HuH-7 (cell line): ENCODE measurements at regions not wholly inside any gene's neighbourhood (a gene's known extent, or its start where the extent isn't known, plus 50 kb on each side); places are given as distances from the start of the nearest gene placed in this dataset.
A peak's percentile ranks its signal among the peaks of the same experiment; 100 is the strongest.
"Not testable (repeated sequence)": the region's sequence is repeated elsewhere in the genome, so short reads cannot be mapped to it uniquely, and the experiment has no call there.

Source experiments
- DNase-seq: peaks from one replicate; pipeline ENCODE4 v3.0.0; 2011; ENCODE audit warnings: low spot score

DNA sequence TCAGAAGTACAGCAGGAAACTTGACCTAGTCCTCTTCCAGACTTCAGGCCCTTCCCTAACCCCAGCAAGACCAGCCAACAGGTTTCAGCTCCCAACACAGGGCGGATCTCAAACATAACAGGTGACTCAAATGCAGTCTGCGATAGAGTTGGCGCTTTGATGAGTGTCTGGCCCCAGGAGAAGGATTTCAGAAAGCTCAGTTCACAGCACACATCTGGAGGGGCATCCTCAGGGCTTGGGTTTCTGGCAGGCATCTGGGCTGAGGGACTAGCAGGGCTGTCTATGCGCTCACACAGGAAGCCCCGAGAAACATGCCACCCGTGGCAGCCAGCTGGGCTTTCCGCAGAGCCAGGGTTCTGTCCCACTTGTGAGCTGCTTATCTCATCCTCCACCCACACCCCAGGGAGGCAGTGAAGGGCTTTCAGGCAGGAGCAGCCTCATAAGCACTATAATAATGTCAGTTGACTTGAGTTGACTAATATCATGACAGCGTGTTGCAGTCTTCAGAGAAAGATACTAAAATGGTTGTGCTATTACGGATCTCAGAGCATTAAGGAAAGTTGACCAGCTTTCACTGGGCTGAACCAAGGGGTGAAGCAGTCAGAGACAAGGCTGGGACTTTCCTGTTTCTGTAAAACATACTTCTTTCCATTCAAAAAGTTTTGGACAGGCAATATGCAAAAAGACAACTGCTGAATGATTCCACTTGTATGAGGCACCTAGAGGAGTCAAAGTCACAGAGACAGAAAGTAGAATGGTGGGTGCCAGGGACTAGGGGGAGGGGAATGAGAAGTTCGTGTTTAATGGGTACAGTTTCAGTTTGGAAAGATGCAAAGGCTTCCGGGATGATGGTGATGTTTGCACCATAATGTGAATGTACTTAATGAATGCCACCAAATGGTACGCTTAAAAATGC lies 233.0 kb upstream of the IRF2BP2 start:
- no peak for DNase-seq

DNA sequence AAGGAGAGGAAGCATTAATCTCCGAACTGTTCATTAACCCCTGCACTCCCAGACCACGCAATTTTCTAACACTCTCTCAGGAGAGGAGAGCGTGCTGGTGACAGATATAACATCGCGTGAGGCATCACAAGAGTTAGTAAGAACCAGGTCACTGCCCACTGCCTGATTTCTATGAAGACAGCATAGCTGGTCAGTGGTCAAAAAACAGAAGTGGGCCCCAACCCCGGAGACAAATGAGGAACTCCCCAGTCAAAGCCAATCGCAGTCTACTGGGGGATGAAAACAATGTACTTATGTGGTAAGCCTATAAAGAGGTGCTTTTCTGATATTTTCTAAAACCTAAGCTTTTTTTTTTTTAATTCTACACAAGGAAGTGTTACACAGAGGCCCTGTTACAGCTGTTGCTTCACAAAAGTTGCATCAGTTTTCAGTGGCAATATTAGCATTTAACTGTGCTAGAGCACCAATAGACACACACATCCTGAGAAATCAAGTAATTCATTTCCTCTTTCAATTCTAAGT lies 231.8 kb upstream of the IRF2BP2 start:
- DNase-seq: no peak

DNA sequence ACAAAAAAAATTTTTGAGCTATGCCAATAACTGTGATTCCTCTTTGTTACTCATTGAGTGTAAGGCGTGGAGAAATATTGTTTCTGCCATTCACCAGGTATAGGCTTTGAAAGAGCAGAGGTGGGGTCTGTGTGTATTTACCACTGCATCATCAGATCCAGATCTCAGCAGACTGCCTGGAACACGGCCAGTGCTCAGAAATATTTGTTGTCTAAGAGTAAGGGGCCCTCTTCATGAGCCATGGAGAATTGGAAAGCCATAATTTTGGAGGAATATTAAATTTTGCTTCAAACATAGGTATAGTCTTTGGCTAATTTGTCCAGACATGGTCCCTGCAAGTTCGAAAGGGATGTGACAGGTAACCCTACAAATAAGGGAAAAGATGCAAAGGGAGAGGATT lies 231.3 kb upstream of the IRF2BP2 start:
- DNase-seq: no peak

DNA sequence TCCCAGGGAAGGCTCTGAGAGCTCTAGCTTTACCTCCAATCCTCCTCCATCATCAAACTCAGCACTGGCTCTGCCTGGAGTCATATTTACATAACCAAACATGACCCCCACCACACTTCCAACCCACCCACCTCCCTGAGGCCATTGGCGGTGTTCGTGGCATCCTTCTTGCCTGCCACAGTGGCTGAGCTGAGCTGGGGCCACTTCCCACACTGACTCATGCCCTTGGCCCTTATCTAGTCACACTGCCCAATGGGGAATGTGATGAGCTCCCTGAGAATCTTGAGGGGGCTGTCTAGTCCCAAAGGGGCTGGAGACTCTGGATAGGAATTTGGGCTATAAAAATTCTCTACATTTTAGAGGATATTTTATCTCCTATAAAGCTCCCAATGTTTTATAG lies 230.9 kb upstream of the IRF2BP2 start:
- no peak for DNase-seq

DNA sequence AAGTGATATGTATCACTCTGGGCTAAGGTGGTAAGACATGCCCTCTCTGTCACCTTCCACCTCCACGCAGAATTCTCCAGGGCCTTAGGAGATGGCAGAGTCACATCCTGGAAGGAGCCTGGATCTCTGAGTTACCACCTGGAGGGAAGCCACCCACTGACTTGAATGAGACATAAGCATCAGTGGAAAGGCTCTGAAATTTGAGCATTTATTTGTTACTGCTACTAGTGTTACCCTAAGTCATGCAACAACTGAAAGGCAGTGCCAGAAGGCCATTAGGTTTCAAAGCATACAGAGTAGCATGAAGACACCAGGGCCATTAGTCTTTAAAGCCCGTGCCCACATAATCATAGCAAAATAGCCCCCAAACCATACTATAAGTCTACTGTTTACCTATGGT lies 230.3 kb upstream of the IRF2BP2 start:
- no peak for DNase-seq

DNA sequence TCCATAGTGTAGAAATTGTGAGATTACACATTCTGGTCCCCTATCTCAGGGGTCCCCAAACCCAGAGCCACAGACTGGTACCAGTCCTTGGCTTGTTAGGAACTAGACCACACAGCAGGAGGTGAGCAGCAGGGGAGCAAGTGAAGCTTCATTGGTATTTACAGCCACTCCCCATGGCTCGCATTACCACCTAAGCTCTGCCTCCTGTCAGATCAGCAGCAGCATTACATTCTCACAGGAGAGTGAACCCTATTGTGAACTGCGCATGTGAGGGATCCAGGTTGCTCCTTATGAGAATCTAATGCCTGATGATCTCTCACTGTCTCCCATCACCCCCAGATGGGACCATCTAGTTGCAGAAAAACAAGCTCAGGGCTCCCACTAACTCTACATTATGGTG lies 229.7 kb upstream of the IRF2BP2 start:
- DNase-seq: no peak

DNA sequence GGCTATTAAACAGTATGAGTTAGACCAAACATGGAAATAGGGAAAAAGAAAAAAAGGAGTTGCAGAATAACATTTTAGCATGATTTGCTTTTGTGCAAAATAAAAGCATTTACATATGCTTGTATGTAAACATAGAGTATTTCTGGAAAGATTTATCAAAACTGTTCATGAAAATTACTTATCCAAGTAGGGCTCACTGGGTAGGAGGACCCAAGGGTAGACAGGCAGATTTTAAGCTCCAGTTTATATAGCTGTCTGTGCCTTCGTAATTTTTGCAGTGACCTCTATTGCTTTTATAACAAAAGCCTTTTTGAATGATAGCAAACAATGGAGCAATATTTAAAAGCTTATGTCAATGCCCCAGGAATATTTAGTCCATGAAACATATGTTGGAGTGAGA lies 228.8 kb upstream of the IRF2BP2 start:
- DNase-seq: no peak

DNA sequence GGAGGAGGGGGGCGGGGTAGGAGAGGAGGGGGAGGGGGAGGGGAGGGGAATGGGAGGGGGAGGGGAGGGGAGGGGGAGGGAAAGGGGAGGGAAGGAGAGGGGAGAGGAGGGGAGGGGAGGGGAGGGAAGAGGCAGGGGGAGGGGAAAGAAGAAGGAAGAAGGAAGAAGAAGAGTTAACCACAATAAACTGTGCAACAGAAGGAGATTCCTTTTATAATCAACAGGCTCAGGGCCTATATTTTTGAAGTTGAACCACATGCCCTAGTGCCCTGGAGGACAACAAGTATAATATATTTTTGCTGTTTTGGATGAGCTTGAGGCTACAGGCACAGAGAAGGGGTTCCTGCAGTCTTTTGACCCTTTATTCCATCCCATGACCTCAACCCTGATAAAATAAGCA lies 228.2 kb upstream of the IRF2BP2 start:
- DNase-seq: no peak

DNA sequence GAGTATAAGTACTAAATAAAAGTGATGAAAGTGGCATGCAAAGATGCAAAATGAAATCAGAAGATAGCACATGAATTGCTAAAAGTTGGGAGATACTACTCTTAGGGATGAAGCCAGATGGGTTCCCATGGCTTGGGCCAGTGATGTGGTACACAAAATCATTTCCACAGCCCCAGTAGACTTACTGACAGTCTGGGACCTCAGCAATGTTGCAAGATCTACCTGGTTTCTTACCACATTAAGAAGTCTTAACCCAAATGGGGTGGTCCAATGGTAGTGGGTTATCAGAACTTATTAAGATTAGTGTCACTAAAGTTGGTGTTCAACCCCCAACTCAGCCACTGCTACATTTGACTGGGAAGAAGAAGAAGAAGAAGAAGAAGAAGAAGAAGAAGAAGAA lies 227.7 kb upstream of the IRF2BP2 start:
- DNase-seq: no peak

DNA sequence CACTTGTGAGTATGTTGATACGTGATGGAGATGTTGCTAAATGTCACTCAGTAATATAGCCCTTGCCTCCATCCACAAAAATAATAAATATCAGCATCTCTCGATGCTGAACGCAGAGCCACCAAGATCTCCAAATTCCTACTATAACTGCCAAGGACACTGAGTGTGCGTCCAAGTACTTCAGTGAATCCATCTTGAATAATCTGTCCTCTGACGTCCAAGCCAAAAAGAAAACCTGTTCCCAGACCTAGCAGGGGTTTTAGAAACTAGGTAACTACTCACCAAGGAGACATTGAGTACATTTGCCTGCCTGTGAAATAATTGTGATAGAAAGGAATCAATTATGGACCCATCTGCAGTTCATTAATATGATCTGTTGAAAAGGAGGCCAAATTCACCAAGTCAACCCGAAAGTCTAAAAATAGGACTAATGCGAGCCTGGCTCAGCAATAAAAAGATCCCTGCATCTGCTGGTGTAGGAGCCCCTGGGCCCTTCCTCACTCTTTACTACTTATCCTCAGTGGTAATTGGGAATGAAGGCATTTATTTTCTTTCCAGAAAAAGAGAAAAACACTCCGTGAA lies 226.9 kb upstream of the IRF2BP2 start:
- DNase-seq: no peak

DNA sequence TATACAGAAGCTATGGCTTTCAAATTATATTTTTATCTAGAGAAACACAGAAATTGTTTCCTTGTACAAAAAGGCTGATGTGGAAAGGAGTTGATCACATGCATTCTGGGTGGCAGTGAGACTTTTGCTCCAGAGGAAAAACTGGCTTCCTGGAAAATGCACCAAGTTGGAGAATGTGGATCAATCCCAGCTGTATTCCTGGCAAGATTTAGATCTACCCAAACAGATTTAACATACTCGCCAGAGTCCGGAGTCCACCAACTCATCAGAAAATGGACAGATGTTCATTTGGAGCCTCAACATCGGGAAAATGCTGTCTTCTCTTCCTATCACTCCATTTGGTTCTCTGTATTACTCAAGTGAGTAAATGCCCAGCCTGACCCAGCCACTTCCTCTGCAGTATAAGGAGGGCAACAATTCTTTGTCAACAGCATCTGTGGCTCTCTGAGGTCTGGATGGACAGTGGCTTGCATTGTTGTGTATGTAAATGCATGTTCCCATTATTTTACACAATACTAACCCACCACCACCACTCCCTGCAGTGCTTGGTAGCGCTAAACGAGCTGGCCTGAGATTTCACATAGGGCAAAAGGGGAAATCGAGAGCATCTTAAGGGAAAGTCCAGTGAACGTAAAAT lies 226.2 kb upstream of the IRF2BP2 start:
- no peak for DNase-seq

DNA sequence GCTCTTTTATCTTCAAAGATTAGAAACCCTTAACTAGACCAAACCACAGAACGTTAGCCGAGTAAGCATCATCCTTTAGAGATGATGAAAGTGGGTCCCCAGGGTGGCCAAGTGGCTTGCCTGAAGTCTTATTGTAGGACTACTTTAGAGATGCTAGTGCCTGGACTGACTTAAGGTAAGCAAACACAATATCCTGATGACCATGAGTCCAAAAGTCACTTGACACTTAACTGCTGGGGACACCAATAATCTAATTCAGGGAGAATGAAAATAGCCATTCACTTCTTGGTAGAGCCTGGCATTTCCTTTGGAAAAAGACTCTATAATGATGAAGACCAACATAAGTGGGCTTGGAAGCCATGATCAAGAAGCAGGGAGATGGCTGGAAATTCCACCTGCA lies 225.3 kb upstream of the IRF2BP2 start:
- DNase-seq: no peak

DNA sequence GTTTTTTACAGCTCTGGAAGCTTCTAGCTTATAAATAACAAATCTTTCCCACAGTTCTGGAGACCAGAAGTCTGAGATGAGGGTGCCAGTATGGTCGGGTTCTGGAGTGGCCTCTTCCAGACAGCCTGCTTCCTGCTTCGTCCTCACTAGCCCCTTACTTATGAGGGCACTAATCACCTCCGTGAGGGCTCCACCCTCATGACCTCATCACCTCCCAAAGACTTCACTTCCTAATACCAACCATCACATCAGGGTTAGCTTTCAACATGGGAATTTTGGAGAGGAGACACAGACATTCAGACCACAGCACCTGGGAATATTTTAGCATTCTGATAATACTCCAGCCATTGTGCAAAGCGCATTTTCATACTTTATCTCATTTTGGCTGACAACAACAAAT lies 223.7 kb upstream of the IRF2BP2 start:
- DNase-seq: no peak

DNA sequence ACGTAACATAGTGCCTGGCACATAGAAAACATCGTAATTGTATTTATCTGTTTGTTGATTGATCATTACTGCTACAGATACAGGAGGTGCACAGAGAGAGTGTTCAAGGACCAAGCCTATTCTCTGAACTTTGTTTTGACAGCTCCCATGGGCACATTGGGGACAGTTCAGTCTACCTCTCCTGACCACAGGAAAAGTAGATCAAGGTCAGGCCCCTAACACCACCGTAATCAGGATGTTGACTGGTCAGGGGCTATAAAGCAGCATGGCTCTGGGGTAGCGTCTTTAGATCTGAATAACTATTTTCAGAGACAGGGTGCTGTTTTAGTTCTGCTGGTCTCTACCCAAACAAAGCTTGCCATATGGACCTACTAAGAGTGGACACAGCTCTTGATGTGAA lies 223.1 kb upstream of the IRF2BP2 start:
- DNase-seq: no peak

DNA sequence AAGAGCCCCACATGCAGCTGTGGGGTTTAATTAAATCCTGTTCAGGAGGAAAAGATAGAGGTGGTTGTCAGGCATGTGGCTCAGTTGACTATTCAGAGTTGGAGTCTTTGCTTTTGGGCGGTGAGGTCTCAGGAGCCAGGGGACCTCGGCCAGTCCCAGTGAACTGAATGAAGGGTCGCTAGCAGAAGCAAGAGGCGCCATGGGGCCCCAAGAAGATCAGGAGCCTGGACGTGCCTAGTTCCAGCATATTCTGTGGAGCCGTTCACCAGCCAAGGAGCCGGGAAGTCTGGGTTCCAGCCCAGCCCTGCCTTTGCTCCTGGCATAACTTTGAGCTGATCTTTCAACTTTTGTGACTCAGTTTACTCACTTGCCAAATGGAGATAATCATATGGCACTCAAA lies 217.7 kb upstream of the IRF2BP2 start:
- DNase-seq: no peak

DNA sequence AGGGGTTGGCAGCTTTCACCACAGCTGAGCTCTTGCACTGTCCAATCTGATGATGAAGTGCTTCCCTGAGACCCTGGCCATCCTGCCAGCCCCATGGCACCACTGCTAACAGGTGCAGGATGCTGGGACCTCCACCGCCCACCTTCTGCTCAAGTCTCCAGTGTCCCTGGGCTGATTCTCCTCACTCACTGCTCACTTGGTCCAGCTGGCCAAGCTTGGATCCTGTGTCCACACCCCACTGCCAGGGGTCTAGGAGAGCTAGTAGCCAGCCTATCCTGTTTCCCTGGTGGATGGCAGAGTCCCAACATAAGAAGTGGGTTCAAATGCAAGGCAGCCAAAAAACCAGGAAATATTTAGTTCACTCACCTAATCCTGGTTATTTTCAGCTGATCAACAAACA lies 217.2 kb upstream of the IRF2BP2 start:
- no peak for DNase-seq

DNA sequence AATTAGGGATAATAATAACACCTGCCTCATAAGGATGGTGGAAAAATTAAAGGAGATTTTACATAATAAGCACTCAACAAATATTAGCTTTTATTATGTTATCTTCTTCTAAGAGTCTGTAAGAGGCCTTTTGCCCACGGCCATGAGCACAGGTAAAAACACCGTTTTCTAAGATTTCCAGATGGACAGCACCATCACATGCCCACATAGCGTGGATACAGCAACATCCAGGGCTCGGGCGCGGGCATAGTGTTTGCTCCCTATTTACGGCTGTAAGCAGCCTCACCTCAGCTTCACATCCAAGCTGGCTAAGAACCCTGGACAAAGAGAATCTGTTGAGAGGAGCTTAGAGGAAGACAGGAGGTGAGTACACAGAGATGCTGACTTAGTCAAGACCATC lies 216.4 kb upstream of the IRF2BP2 start:
- DNase-seq: no peak

DNA sequence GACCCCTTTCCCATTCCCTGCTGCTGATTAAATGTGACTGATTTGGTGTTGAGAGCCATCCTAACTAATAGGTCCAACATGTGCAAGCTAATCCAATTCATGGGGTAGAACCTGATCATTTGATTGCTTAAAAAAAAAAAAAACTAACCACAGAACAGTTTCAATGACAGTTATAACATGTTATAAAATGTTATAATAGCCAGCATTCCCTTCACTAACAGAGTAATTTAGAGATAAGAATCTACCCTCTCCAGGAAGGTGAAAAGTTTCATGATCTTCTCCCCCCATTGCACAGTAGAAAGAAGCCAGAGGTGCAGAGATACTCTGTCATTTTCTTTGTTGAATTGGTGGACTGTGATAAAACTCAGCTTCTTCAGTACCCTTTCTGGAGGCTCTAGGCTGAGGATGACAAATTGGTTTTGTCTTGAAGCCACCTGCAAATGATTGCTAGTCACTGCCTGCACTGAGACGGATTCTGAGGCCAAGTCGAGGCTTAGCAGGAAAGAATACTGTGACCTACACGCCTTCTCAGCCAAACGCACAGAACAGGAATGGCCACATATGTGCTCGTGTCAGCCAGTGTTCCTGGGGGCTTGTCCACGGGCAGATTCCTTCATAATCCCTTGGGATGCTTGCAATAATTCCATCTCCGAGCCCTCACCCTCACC lies 215.7 kb upstream of the IRF2BP2 start:
- no peak for DNase-seq

DNA sequence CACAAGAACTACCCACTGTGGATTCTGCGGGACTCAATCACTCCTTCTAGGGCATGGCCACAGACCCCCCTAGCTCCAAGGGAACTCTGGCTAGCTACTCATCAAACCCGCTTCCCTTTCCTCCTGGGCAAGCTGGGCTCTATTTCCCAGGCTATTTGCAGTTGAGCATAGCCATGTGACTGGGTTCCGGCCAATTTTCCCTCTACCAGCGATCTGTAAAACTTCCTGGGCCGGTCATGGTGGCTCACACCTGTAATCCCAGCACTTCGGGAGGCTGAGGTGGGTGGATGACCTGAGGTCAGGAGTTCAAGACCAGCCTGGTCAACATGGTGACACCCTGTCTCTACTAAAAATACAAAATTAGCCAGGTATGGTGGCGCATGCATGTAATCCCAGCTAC lies 214.9 kb upstream of the IRF2BP2 start:
- DNase-seq: not testable (repeated sequence)

DNA sequence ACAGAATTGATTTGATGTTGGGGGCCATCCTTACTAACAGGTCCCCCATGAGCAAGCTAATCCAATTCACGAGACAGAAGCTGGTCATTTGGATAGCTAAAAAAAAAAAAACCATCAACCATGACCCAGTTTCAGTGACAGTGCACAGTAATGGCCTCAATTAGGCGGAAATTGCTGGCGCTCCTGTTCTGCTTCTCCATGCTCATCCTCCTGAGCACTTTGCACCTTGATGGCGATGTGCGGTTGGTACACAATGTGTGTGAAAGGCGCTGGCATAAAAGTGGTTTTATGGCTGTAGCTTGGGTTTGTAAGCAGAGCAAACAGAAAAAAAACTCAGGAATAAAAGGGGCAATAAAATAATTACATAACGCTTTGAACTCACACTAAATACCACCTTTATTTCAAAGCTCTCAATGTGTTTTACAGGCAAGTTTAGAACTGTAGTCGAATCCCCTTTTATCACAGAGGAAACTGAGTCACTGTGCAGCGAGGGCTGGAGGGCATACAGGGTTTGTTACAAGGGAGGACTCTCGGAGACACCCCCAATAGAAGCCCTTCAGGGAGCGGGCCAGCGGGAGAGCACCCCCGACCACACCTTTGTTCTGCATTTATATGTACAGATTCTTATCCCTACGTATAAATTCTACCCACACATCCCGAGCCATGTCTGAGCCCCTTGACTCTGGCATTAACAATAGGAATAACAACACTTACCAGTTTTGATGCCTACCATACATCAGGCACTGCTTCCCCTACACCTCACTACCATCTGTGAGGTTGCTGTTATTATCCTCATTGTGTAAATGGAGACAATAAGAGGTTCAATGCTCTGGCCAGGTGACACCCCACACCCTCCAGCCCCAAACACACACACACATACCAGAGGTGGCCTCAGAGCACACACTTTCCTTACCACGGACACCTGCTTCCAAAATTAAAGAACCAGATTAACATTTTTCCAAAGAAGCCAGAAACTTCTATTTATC lies 213.5 kb upstream of the IRF2BP2 start:
- DNase-seq: peak; percentile 40

DNA sequence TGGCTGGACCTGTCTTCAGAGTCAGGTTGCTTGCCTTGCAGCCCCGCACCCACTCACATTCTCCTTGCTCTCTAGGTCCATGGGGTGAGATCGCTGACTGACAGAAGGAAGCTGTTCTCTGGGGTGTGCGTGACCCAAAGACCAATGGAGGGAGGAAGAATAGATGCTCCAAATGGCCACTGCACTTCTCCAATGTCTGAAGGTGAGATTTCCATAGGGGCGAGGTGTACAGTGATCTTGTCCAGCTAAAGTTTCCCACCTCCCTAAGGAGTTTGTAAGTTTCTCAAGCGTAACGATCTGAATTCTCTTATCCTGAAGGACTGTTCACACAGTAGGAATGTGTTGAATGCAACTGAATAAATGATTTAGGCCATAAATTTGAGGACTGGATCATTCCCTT lies 211.9 kb upstream of the IRF2BP2 start:
- no peak for DNase-seq
